ENCODE measurements at regions not wholly inside any gene's neighbourhood (a gene's known extent, or its start where the extent isn't known, plus 50 kb on each side); places are given as distances from the start of the nearest gene placed in this dataset.
A peak's percentile ranks its signal among the peaks of the same experiment; 100 is the strongest.
"Not testable (repeated sequence)": the region's sequence is repeated elsewhere in the genome, so short reads cannot be mapped to it uniquely, and the experiment has no call there.

GRCh38 chr13:42373048-42373812, 101.3 kb downstream of the AKAP11 start:
- no peak for DNase-seq (ENCODE audit: low read depth)

GRCh38 chr13:42375663-42376062, 103.7 kb downstream of the AKAP11 start:
- no peak for DNase-seq (ENCODE audit: low read depth)

- DNase-seq (ENCODE audit: low read depth): no peak
These were observed 105.9 kb downstream of the AKAP11 start for GRCh38 chr13:42377640-42378382.

- no peak for DNase-seq (ENCODE audit: low read depth)
These were observed 106.4 kb downstream of the AKAP11 start for GRCh38 chr13:42378383-42378780.

- DNase-seq (ENCODE audit: low read depth): no peak
These were observed 107.3 kb downstream of the AKAP11 start for GRCh38 chr13:42379241-42379640.

GRCh38 chr13:42380420-42381164, 108.6 kb downstream of the AKAP11 start:
- DNase-seq (ENCODE audit: low read depth): no peak

GRCh38 chr13:42381165-42381425, 109.1 kb downstream of the AKAP11 start:
- no peak for DNase-seq (ENCODE audit: low read depth)

- DNase-seq (ENCODE audit: low read depth): not testable (repeated sequence)
These were observed 109.5 kb downstream of the AKAP11 start for GRCh38 chr13:42381426-42381825.

DNA sequence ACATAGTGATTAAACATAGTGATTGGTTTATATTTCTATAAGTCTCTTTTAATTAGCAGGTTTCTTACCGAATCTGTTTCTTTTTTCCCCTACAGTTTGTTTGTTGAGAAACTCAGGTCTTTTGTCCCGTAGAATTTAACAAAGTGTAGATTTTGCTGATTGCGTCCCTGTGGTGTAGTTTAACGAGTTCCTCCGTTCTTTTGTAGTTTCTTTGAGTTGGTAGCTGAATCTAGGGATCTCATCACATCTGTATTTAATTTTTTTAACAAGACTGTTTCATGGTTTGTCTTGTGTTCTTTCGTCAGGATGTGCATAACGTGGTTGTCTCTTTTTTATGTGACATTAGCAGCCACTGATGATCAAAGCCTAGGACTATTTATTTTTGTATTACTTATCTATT, 111.1 kb downstream of the AKAP11 start:
- no peak for DNase-seq (ENCODE audit: low read depth)

DNA sequence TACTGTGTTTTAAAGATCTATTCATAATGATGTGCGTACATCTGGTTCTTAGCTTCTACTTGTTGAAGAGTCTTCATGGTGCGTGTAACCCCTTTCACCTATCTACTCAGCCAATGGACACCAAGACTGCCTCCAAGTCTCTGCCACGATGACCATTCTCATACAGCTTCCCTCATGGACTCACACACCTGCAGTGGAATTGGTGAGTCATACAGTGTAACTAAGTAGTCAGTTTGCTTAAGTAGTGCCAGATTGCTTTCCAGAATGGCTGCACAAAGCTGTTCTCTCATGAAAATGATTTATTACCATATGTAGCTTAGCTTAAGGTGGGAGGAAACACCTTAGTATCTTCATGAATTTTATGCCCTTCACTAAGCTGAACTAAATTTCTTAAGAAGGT, 112.3 kb downstream of the AKAP11 start:
- no peak for DNase-seq (ENCODE audit: low read depth)

- DNase-seq (ENCODE audit: low read depth): no peak
These were observed 116.4 kb downstream of the AKAP11 start for GRCh38 chr13:42388326-42388725.

DNA sequence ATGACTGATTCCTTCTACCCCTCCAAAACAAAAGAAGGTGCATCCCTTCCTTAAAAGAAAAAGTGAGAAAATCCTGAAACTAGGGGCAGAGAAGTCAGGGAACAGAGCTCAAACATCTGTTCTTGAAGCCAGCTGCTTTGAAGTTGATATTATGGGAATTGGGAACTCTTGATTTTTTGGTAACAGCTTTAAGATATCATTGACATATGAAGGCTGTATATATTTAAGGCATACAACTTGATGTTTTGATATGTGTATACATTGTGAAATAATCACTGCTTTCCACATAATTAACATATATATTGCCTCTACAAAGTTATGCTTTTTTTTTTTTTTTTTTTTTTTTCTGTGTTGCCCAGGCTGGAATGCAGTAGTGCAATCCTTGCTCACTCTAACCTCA, 117.1 kb downstream of the AKAP11 start:
- no peak for DNase-seq (ENCODE audit: low read depth)

GRCh38 chr13:42392180-42392579, 120.2 kb downstream of the AKAP11 start:
- no peak for DNase-seq (ENCODE audit: low read depth)

DNA sequence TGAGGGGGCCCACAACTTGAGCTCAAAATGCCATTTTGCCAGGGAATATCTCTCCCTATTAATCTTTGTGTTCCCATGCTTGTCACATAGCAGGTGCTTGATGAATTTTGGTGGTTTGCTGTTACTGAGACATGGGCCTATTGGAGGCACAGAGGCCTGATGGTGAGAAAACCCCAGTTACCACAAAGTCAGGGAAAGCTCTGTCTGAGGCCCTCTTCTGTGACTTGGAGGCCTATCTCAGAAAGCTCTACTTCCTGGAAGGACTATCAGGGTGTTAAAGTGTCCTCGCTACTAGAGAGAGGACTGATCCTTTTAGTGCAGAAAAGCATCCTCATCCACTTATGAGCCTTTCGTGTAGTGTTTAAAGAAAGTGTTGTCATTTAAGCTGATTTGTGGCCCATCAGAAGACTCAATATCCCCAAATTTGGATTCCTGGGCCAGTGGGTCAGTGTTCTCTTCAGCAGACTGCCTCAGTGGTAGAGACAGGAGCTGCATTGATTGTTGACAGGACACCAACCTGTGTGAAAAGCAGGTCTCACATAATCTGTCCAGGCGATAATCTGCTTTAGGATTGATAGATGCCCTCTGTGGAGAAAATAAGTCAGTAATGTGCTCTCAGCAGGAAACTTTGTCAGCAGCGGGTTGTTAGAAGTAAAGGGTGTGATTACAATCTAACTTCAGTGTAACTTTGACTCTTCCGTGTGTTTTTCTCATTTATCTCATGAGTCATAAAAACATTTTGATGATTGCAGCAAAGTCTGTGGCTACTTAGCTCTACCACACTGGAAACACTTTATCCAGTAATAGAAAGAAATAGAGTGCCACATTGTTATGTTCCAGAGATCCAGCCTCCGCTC, 121.0 kb downstream of the AKAP11 start:
- no peak for DNase-seq (ENCODE audit: low read depth)

GRCh38 chr13:42393573-42394360, 121.8 kb downstream of the AKAP11 start:
- DNase-seq (ENCODE audit: low read depth): no peak

DNA sequence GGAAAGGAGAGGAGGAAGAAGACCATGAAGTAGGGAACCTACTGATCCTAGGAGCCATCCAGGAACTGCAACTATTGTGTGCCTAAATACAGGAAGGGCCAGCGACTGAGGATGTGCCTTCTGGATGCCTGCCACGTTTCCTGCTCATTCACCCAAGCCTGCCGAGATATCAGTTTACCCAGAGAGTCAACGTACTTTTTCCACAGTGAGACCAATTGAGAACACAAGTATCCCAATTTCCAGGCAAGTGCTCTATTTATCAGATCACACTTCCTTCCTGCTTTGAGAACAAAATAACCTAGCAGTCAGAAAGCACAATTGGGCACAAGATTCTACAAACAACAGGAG, 122.4 kb downstream of the AKAP11 start:
- no peak for DNase-seq (ENCODE audit: low read depth)

GRCh38 chr13:42394711-42395085, 122.7 kb downstream of the AKAP11 start:
- DNase-seq (ENCODE audit: low read depth): no peak

DNA sequence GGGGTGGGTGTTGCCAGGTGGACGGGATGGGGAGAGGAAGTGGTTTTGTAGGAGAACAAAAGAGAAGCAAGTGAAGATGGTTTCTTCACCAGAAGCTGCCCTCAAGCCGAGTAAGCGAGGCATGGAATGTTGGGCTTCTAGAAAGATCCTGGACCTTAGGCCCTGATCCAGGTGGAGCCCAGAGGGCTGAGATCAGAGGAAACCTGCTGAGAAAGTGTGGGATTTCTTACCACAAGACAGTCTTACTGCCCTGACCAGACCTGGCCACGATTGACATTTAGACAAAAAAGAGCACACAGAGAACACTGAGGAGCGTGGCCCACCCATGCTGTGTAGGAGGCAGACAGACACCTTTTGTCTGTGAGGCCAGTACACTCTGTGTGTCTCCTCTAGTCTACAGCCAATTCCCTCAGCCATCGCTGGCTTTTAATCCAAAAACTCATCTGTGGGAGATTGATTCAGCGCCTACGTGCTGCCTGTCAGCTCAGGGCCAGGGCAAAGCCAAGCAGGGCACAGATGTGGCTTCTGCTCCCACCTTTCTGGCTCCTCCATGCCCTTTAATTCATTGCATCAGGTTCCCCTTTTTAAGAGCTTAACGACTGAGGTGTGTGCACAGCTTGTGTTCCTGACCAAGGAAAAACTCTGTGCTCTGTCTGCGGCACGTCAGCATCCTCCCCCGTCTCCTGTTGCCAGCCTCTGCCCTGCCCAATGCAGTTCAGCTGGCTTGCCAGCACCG, 123.3 kb downstream of the AKAP11 start:
- DNase-seq (ENCODE audit: low read depth): no peak

DNA sequence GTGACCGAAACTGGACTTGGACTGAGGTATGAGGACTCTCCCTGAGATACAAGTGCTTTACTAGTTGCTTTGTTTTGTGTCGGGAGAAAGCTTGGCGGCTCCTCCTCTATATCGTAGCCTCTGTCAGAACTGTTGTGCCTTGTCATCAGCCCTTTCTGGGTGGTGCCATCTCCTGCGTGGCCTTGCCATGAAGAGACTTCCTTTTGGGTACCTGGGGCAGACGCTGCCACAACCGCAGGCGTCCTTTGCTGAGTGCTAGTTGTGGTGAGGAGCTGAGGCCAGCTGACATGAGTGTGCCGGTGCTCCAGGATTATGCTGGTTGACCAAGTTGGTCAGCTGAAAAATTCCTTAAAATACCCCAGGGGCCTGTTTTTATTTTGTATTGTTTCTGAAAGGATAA, 124.5 kb downstream of the AKAP11 start:
- DNase-seq (ENCODE audit: low read depth): peak; percentile 30

GRCh38 chr13:42396901-42397655, 125.1 kb downstream of the AKAP11 start:
- no peak for DNase-seq (ENCODE audit: low read depth)
